Stimulated activated CD4-positive, alpha-beta T cell treated with anti-CD3 and anti-CD28 coated beads, Interleukin-1b, Interleukin-23, amount 100 ng/mL, for 1 hour (primary cell): ENCODE measurements at regions not wholly inside any gene's neighbourhood (a gene's known extent, or its start where the extent isn't known, plus 50 kb on each side); places are given as distances from the start of the nearest gene placed in this dataset.
"Not testable (repeated sequence)": the region's sequence is repeated elsewhere in the genome, so short reads cannot be mapped to it uniquely, and the experiment has no call there.

Experiments
- DNase-seq, 2 donors: peaks; one replicate each; pipeline ENCODE4 v3.0.0-alpha.2; 2020; ENCODE audit warnings: low read depth in 2 of 2

DNA sequence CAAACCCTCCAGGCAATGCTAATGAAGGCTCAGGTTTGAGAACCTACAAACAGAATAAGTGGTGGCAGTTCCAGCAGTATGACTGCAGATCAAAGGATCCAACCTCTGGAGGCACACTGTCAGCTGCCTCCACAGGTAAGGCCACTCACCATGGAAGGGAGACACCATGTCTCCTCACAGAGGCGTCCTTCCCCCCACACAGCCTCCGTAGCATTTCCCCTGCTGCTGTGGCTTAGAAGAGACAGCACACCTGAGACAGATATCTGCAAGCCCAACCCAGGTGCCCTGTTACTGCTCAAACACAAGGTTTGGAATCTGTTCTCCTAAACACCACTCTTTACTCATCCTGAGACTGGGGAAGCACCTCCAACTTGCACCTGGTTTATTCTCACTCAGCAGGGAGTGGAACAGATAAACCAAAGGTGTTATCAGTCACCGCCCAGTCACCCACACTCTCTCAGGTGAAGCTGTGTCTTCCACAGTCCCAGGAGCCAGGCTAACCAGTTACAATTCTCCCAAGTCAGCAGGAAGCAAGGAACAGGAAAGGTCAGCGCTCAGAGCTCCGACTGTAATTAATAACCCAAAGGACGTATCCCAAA lies 311.2 kb downstream of the FOXO1 start:
- no peak for DNase-seq

DNA sequence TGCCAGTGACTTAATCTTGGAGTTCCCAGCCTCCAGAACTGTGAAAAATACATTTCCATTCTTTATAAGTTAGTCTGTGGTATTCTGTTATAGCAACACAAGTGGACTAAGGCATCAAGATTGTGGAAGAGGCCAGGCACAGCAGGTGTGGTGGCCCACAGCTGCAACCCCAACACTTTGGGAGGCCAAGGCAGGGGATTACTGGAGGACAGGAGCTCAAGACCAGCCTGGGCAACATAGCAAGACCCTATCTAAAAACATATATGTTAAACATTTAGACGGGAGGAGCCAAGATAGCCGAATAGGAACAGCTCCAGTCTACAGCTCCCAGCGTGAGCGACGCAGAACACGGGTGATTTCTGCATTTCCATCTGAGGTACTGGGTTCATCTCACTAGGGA lies 310.4 kb downstream of the FOXO1 start:
- no peak for DNase-seq

DNA sequence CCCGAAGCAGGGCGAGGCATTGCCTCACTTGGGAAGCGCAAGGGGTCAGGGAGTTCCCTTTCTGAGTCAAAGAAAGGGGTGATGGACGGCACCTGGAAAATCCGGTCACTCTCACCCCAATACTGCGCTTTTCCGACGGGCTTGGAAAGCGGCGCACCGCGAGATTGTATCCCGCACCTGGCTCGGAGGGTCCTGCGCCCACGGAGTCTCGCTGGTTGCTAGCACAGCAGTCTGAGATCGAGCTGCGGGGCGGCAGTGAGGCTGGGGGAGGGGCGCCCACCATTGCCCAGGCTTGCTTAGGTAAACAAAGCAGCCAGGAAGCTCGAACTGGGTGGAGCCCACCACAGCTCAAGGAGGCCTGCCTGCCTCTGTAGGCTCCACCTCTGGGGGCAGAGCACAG lies 310.0 kb downstream of the FOXO1 start:
- not testable (repeated sequence) for DNase-seq

DNA sequence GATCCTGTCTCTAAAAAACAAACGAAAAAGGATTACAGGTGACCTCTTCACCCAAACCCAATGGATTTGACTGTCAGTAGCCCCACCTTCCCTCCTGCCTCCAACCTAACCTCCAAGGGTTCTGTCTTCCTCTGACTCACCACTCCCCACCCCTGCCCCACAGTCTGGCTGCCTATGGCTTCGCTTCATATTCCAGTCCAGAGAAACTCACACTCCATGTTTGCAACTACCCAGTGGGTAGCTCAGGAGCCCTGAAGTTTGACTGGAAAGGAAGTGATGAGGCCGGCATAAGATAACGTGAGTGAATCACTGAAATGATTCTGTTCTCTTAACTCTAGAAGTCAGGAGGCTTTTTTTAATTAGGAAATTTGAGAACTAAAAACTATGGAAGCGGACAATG lies 303.9 kb downstream of the FOXO1 start:
- DNase-seq = no peak

DNA sequence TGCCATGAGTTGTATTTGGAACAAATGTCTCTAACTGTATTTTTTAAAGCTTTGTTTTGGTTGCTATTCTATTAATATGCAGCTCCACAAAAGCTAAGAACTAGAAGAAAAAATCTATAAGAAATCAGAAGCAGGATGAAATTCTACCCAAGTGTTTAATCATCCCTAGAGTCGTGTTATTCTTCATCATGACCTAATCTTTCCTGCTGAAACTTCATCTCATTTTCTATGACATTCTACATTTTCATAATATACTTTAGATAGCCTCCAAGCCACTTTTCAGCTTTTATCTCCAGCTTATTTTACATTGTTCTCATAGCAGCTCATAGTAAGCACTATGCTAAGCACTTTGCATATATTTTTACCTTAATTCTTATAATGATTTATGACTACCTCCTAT lies 302.8 kb downstream of the FOXO1 start:
- DNase-seq = no peak

DNA sequence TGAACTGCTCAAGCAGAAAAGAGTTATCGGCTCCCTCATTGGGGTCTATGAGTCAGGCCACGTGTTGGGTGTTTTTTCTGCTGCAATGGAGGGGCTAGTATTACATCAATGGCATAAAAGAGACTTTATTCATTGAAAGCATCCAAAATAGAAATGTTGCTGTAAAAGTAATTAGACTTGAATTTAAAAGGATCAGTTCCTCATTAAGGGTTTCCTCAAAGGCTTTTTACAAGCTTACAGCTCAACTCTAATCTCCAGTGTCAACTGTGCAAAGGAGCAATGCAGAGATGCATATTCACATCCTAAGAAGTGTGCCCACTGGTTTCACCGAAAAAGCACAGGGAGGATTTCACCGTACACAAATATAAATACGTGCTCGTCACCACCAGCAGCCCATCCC lies 300.3 kb downstream of the FOXO1 start:
- DNase-seq = no peak

DNA sequence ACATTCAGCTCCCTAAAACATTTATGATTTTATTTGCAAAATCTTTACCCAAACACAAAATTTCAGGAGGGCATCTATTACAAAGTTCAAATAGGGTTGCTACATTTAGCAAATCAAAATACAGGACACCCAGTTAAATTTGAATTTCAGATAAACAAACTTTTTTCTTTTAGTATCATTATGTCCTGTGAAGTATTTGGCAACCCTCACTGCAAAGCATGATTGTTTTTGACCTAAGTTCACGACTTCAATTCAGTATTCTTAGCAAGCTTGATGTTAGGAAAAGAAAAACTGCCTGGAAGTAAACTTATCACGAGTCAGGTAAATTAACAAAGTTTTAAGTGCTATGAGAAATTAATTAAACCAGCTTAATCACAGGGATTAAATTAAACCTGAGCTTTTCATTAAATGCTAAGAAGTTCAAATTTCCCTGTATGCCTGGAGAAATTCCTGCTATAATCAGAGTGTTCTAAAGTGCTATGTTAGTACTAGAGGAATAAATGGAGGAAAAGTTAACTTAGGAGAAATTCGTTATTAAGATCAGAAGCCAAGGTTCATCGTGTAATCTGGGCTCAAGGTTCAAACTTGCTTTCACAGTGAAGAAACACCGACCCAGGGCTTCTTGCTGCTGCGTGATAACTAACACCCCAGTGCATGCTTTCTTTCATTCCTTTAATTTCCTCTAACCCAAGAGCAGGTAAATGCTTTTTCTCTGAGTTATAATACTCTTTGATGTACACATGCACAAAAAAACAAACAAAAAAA lies 298.1 kb downstream of the FOXO1 start:
- DNase-seq = no peak

DNA sequence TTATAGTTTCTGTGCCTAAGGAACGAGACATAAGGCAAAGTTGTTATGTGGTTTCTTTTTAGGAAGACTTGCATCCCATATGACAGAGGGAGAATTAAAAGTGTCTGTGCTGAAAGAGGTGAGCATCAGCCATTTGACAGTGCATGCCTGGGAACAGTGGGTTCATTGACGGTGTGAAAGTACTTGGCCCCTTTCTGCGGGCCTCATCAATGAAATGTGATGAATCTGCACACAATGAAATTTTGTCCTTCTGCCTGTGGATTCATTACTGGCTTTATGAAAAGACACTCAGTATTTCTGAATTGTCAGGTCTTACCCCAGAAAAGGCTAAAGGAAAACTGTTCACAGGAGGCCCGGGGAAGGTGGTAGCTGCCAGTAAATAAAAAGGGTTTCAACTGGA lies 295.8 kb downstream of the FOXO1 start:
- DNase-seq = no peak

DNA sequence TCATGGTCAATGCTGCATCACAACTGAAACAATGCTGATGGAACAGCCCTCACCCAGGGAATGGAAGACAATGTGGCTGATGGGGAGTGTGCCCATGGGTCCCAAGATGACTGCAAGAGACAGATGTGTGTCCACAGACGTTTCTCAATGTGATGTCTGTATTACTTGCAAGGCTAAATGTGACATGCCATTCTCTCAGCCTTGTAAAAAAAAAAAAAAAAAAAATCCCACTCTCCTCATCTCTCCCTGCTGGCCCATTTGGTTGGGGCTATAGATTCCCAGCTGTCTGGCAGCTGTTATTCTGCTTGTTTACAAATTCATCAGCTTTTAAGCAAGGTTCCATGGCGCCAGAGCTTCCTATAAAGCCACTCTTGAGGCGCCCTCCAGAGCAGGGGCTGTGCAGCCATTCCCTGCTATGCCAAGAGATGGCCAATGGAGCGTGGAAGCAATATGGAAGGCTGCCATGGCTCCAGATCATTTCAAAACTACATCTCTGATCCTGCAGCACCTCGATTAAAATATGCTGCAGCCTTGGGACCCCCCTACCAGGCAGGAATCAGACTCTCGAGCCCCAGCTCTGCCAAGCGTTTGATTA lies 294.8 kb downstream of the FOXO1 start:
- DNase-seq = no peak

DNA sequence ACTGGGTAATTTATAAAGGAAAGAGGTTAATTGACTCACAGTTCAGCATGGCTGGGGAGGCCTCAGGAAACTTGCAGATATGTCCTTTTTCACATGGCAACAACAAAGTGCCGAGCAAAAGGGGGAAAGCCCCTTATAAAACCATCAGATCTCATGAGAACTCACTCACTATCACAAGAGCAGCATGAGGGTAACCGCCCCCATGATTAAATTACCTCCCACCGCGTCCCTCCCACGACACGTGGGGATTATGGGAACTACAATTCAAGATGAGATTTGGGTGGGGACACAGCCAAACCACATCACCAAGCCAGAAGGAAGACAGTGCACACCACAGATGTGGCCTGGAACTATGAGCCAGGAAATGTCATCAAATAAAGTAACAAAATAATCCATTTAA lies 292.8 kb downstream of the FOXO1 start:
- not testable (repeated sequence) for DNase-seq

DNA sequence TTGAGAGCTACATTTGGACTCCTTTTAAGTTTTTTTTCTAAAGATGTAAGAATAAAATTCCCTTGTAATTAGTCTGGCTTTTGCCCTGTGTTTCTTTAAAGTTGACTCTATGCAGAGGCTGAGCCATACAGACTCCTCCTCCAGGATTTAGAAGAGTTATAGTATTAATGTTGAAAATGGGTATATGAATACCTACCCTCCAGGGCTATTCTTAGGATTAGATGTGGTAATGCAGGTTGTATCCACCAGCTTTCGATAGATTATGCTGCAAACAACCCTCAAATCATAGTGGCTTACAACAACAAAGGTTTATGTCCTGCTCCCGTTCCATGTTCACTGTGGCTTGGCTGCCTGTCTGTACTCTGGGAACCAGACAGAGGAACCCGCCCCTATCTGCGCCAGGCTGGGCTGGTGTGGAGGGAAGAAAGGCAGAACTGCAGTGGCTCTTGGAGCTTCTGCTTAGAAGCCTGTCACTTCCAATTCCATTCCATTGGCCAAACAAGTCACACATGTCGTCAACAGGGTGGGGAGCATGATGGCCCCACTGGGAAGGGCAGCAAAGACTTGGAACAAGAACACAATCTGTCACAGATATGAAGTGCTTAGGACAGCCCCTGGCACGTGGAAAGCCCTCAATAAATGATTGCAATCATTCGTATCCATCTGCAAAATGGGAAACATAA lies 290.8 kb downstream of the FOXO1 start:
- no peak for DNase-seq

DNA sequence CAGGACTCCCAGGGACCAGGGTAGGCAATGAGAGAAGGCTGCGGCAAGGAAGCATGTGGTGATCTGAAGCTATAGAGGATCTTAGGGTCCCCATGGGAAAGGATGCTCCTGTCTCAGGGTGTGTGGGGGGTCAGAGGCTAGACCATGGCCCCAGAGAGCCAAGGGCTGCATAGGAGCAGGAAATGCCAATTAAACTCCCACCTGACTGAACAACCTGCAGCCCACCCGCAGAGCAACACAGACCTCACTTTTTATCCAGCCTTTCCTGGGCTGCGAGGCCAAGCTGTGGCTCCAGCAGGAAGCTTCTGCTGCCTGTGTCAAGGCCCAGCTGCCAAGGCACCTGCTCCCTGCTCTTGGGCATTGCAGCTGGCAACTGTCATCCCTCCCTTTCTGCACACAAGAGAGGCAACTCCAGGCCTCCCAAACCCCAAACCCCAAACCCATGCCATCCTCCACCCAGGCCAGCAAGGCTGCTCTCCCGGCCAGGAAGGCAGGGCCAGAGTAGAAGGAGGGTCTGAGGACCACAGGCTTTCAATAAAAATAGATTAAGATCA lies 290.1 kb downstream of the FOXO1 start:
- no peak for DNase-seq

DNA sequence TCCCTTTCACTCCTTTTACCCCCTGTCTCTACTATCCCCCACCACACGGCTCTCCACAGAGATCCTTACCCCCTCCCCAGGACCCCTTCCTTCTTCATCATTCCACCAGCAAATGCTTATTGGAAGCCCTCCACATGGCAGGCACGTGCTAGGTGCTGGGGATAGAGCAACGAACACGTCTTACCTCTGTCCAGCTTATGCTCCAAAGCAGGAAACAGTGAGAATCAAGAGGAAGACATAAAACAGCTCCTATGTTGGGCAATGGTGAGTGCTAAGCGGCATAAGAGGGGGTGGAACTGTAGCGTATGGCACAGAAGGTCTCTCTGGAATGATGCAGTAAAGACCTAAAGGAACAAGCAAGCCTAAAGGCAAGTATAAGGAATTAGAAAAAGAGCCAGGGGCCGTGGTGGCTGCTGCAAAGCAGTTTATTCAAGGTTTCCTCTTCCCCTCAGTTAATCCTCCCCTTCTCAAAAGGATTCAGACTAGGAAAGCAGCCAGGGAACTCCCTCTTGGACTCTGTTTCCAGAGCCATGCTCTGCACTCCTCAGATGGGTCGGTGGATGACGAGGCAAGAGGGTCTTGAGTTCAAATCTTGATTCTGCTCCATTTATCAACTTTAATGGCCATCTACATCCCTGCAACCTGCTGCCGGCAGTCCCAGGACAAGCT lies 289.4 kb downstream of the FOXO1 start:
- DNase-seq = no peak

DNA sequence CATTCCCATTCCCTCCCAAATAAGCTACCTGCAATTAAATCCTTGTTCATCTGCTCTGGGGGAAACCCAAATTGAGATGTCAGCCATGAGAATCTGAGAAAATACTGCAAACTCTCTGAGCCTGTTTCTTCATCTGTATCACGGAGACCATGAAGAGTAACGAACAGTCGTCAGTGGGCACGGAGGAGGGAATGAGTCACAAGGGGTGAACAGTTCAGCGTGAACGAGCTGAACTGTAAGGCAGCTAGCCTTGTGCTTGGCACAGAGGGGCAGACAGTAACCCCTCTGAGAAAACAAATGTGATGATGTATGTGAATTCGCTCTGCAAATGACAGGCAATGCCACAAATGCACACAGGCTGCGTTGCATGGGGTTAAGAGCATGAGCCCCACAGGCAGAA lies 288.7 kb downstream of the FOXO1 start:
- DNase-seq = no peak

DNA sequence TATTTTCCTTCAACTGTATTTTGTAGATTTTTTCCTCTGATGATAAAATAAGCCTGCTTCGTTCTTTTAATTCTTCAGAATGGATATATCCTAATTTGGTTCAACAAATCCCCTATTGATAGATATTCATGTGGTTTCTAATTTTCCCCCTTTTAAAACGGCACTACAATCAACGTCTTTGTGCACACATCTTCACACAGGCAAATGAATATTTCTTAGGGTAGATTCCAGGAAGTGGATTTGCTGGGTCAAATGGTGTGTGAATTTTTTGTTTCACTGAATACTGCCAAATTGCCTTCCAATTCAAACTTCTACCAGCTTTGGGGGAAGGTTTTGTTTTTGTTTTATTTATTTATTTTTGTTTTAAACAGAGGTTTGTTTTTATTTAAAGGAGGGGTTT lies 287.2 kb downstream of the FOXO1 start:
- no peak for DNase-seq

DNA sequence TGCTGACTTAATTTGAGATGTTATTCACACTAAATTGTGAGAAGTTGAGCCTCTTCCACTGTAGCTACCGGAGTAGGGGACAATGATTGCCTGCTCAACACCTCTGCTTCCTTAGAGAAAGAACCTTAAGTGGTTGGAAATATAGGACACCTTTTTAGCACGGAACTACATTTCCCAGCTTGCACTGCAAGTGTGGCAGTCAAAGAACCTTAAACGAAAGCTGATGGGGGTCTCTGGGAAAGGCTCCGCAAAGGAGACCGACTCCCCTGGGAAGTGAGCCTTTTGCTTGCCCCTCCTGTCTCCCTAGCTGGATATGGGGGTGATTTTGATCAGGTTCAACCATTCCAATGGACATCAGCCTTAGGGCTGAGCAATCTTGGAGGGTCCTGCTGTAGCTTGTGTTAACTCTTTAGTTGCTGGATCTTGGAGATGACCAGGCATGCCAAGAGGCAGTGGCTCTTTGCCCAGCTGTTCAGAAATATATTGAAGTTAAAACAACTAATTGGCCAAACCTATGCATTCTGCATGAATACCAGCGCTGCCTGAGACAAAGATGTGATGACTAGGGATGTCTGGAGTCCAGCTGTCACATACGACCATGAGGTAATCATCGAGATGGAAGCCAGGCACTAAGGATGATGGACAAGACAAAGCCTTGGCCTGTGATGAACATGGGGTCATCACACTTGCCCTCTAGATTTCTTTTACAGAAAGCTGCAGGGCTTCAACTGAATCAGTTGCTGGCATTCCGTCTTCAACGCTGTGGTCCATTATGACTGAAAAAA lies 286.5 kb downstream of the FOXO1 start:
- no peak for DNase-seq

DNA sequence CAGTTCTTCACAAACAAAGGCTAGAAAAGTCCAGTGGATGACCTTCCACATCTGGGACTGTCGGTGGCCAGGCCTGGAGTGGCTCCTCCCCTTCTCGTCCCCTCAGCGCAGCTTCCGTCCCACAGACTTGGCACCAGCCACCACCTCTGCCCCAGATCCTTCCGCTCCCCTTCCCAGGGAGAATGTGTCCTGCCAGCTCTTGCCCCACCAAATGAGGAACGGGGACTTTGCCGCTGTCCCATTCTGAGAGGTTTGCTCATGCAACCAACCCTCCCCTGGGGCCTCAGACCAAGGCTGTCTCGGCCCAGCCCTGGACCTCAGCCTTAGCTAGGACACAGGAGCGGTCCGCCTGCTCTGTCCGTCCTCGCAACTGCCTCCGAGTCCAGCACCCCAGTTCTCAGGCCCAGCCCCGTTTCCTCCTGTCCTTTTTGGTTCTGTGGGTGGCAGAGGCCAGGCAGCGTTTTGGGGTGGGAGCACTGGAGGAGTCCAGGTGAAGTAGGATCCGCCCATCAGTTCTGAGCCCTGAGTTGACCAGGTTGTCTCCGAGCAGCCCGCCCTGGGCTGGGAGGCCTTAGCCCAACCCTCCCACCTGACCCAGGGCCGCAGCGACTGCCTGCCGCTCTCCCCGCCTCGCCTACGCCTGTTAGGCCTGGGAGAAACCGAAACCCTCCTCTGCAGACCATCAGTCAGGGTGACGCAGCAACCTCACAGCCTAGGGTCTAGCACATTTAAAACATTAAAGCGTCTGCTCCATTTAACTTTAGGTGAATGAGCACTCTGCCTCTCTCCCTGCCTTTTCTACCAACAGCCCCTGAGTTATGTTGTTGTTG lies 284.3 kb downstream of the FOXO1 start:
- DNase-seq = no peak

DNA sequence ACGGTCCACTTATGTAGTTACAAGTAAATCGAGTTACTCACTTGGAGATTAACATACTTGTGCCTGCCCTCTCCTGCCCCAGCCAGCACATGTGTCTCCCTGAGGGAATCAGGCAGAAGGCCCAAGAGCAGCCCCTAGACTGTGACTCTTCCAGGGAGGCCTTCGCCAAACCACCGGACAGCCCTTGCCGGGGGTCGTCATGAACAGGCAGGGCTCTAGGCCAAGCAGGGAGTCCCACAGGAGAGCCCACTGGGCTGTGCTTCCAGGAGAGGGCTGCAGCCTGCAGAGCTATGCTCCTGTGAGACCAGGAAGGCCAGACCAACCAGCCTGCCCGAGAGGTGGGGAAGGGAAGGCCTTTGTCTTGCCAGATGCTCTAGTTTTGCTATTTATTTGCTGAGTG lies 283.3 kb downstream of the FOXO1 start:
- no peak for DNase-seq

DNA sequence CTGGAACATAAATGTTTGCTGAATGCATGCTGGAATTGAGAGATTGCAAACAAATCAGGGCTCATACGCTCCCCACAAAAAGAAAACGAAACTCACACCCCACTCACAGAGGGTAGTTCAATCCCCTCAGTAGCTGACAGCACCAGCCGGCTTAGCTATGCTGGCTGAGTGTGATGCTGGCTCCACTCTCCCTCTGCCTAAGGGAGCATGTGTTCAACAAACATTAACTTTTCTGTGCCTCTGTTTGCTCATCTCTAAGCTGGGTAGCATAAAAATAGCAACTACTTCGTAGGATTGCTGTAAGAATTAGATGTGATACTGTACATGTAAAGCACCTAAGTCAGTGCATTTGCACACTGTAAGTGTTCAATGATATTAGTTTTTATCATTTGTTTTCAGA lies 282.6 kb downstream of the FOXO1 start:
- DNase-seq = no peak
